Epithelial cell of esophagus (primary cell): ENCODE measurements at regions not wholly inside any gene's neighbourhood (a gene's known extent, or its start where the extent isn't known, plus 50 kb on each side); places are given as distances from the start of the nearest gene placed in this dataset.

Source experiments
- DNase-seq: peaks from one replicate; pipeline ENCODE4 v3.0.0; 2010; ENCODE audit warnings: low read depth
- H3K4me3 ChIP-seq: 2 replicates; pipeline ENCODE4 v1.5.1; 2011; ENCODE audit warnings: mild to moderate bottlenecking, low read length, control low read depth
- CTCF ChIP-seq: IDR thresholded peaks from 2 replicates; pipeline ENCODE4 v1.5.1; 2011; ENCODE audit warnings: low read depth, mild to moderate bottlenecking, low read length, control low read depth, inconsistent platforms; ENCODE audit not compliant: insufficient read depth; ENCODE audit errors: missing control alignments

DNA sequence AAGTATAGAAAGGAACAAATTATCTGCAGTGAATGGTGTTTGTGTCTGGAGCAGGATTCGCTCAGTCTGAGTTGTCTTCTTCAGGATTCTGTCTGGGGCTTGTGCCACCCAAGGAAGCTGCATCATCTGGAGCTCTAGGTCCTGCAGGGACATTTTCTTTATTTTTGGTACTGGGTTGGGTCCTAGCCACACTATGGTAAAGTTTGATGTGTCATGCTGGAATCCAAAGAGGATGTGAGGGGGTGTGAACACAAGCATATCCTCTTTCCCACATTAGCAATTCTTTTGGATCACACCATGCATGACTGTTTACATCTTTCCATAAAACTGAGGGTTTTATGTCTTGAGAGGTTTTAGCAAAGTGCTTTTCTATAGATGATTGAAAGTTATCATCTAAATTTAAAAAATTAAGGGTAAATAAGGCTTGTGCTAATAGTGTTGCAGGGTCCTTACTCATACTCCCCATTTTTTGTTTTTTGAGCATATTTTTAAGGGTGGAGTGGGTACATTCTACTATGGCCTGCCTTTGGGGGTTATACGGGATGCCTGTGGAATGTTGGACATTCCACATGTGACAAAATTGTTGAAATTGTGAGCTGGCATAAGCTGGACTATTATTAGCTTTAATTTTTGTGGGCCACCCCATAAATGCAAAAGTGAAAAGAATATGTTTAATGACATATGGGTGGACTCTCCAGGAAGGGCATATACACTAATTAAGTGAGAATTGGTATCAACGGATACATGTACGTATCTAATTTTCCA is 152.0 kb upstream of the HMCN1 start:
- no peak overlapping the region for H3K4me3 ChIP-seq
- no peak for TF ChIP-seq CTCF
- peak; percentile 60 for DNase-seq

DNA sequence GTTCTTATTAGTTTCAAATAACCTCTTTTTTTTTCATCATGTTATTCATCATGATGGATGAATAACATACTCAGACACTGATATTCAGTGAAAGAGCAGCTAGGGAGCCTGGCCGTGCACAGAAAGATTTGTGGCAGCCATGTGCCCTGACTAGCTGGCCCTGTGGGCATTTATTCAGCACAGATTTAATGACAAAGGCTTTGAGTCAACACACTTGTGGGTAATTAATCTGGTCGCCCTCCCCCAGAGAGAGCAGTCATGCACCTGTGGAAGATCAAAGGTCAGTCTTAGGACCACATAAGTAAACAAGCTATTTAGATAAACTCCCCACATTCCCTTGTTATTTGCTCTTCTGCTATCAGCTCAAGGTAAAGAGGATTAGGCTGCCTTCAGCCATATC is 153.2 kb upstream of the HMCN1 start:
- no peak overlapping the region for H3K4me3 ChIP-seq
- no peak for DNase-seq
- no peak for TF ChIP-seq CTCF

GRCh38 chr1:185578293-185578692 is 155.9 kb upstream of the HMCN1 start:
- TF ChIP-seq CTCF: no peak
- no peak overlapping the region for H3K4me3 ChIP-seq
- no peak for DNase-seq

DNA sequence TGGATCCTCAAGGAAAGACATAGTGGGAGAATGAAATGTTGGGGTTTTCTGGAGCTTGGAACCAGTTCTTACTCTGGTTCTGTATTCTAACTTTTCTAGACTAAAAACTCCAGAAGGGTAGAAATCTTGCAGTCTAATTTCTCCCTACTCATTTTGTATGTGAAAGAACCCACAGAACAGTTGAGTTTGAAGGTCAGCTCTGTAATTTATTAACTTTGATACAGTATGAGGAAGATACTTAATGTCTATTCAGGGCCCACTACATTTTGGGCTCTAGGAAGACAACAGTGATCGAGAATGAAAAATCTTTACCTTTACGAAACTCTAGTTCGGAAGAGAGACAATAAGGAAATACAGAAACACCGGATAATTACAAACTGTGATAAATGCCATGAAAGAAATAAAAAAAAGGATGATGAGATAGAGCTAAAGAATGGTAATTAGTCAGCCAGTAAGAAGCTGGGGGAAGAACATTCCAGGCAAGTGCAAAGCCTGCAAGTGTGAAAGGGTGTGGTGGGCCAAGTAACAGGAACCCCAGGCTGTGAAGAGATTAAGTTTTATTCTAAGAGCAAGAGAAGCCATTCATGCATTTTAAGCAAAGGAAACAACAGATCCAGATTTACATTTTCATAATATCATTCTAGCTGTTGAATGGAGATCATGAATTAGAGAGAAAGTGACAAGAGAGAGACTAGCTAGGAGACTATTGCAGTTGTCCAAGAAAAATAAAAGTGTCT is 159.9 kb upstream of the HMCN1 start:
- TF ChIP-seq CTCF: no peak
- peak; percentile 78 for DNase-seq
- H3K4me3 ChIP-seq: no peak overlapping the region

DNA sequence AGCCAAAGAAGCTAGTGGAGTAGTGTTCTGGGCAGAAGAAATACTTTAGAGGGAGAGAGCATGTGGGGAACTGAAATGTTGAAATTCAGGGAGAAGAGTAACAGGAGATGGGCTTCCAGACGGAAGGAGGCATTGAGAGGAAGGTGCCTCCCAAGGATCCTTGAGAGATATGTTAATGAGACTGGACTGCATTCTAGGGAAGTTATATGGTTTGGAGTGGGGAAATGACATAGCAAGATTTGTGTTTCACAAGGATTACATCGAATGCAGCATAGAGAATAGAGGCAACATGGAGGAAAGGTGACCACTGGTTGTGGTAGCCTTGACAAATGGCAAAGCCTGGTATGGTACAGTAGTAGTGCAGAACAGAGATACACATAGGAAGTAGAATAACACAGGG is 160.5 kb upstream of the HMCN1 start:
- TF ChIP-seq CTCF: no peak
- H3K4me3 ChIP-seq: no peak overlapping the region
- no peak for DNase-seq

GRCh38 chr1:185573162-185573561 is 161.0 kb upstream of the HMCN1 start:
- H3K4me3 ChIP-seq: no peak overlapping the region
- DNase-seq: no peak
- no peak for TF ChIP-seq CTCF

DNA sequence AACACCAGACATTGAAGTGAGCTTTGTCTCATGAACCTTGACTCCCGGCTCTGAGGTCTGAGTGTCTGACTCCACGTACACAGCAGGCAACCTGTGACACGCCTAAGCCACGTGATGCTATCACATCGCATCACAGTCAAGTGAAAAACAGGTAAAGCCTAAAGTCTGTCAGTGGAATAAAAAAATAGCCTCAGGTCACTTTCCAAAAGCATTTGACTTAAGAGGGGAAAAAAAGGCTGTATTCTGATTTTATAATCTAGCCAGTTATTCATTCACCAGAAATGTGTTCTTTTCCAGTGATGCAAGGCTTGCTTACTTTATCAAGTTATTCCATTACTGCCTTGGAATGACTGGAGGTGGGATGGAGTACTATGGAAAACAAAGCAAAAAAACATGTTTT is 163.2 kb upstream of the HMCN1 start:
- no peak for TF ChIP-seq CTCF
- no peak overlapping the region for H3K4me3 ChIP-seq
- DNase-seq: peak; percentile 80
